SK-N-SH treated with all-trans-retinoic acid at 6 μM for 48 hours (cell line): ENCODE measurements at regions not wholly inside any gene's neighbourhood (a gene's known extent, or its start where the extent isn't known, plus 50 kb on each side); places are given as distances from the start of the nearest gene placed in this dataset.

ENCODE experiments used
- ATAC-seq: fragments of 200-7000 bp; cut with Tn5 transposase; 3 replicates; pipeline ENCODE4 v1.9.1; 2020; ENCODE audit warnings: mild to moderate bottlenecking, moderate library complexity
- ARNTL ChIP-seq: fragments of 450-650 bp; formaldehyde crosslinking; IDR thresholded peaks from 2 replicates; pipeline ENCODE4 v1.5.0; 2020; ENCODE audit warnings: low read depth, mild to moderate bottlenecking, moderate library complexity, borderline replicate concordance
- CSDC2 ChIP-seq: fragments of 250-450 bp; sonication (Bioruptor Pico); IDR thresholded peaks from 2 replicates; pipeline ENCODE4 v1.5.0; 2020; ENCODE audit warnings: mild to moderate bottlenecking, moderate library complexity
- ESRRG ChIP-seq: fragments of 250-450 bp; sonication (Bioruptor Pico); IDR thresholded peaks from 2 replicates; pipeline ENCODE4 v1.6.1; 2021; ENCODE audit warnings: mild to moderate bottlenecking
- ISL1 ChIP-seq: fragments of 250-450 bp; sonication (Bioruptor Pico); IDR thresholded peaks from 2 replicates; pipeline ENCODE4 v2.1.2; 2022; ENCODE audit warnings: mild to moderate bottlenecking, moderate library complexity
- OSR1 ChIP-seq: fragments of 250-450 bp; sonication (Bioruptor Pico); IDR thresholded peaks from 2 replicates; pipeline ENCODE4 v1.8.0; 2022; ENCODE audit warnings: moderate library complexity, mild to moderate bottlenecking, inconsistent platforms
- PATZ1 ChIP-seq: fragments of 250-450 bp; sonication (Bioruptor Pico); IDR thresholded peaks from 2 replicates; pipeline ENCODE4 v1.8.0; 2020; ENCODE audit warnings: mild to moderate bottlenecking, moderate library complexity, borderline replicate concordance
- PPARA ChIP-seq: fragments of 250-450 bp; sonication (Bioruptor Pico); IDR thresholded peaks from 2 replicates; pipeline ENCODE4 v1.5.0; 2020; ENCODE audit warnings: mild to moderate bottlenecking, borderline replicate concordance
- RARB ChIP-seq: fragments of 250-450 bp; sonication (Bioruptor Pico); IDR thresholded peaks from 2 replicates; pipeline ENCODE4 v1.8.0; 2021; ENCODE audit warnings: mild to moderate bottlenecking, moderate library complexity
- SNAI2 ChIP-seq: fragments of 250-450 bp; sonication (Bioruptor Pico); IDR thresholded peaks from 2 replicates; pipeline ENCODE4 v1.5.0; 2020; ENCODE audit warnings: mild to moderate bottlenecking, moderate library complexity
- TOX ChIP-seq: fragments of 250-450 bp; sonication (Bioruptor Pico); IDR thresholded peaks from 2 replicates; pipeline ENCODE4 v1.8.0; 2021; ENCODE audit warnings: mild to moderate bottlenecking, moderate library complexity, borderline replicate concordance
- ZC3H10 ChIP-seq: fragments of 250-450 bp; sonication (Bioruptor Pico); IDR thresholded peaks from 2 replicates; pipeline ENCODE4 v1.5.1; 2021; ENCODE audit warnings: mild to moderate bottlenecking, moderate library complexity
- ZFP3 ChIP-seq: fragments of 250-450 bp; sonication (Bioruptor Pico); IDR thresholded peaks from 2 replicates; pipeline ENCODE4 v1.5.0; 2020; ENCODE audit warnings: mild to moderate bottlenecking, moderate library complexity
- ZFP30 ChIP-seq: fragments of 450-650 bp; formaldehyde crosslinking; IDR thresholded peaks from 2 replicates; pipeline ENCODE4 v1.5.0; 2022; ENCODE audit warnings: mild to moderate bottlenecking, moderate library complexity
- ZNF70 ChIP-seq: fragments of 450-650 bp; formaldehyde crosslinking; IDR thresholded peaks from 2 replicates; pipeline ENCODE4 v1.5.0; 2020; ENCODE audit warnings: mild to moderate bottlenecking, moderate library complexity
- ZNF8 ChIP-seq: fragments of 450-650 bp; formaldehyde crosslinking; IDR thresholded peaks from 2 replicates; pipeline ENCODE4 v1.5.0; 2020; ENCODE audit warnings: mild to moderate bottlenecking, moderate library complexity
- TF ChIP-seq, protein P1 (sequence below): fragments of 250-450 bp; sonication (Bioruptor Pico); IDR thresholded peaks from 2 replicates; pipeline ENCODE4 v1.5.0; 2020; ENCODE audit warnings: mild to moderate bottlenecking, moderate library complexity
- TF ChIP-seq, protein P2 (sequence below): fragments of 250-450 bp; sonication (Bioruptor Pico); IDR thresholded peaks from 2 replicates; pipeline ENCODE4 v1.5.1; 2020; ENCODE audit warnings: low read depth, mild to moderate bottlenecking, moderate library complexity
- TF ChIP-seq, protein P3 (sequence below): fragments of 250-450 bp; sonication (Bioruptor Pico); IDR thresholded peaks from 2 replicates; pipeline ENCODE4 v1.8.0; 2021; ENCODE audit warnings: low read depth, mild to moderate bottlenecking, moderate library complexity, borderline replicate concordance

GRCh38 chr15:31740203-31740602, 290.1 kb upstream of the CHRNA7 start (continued):
- TF ChIP-seq, protein P1, sequence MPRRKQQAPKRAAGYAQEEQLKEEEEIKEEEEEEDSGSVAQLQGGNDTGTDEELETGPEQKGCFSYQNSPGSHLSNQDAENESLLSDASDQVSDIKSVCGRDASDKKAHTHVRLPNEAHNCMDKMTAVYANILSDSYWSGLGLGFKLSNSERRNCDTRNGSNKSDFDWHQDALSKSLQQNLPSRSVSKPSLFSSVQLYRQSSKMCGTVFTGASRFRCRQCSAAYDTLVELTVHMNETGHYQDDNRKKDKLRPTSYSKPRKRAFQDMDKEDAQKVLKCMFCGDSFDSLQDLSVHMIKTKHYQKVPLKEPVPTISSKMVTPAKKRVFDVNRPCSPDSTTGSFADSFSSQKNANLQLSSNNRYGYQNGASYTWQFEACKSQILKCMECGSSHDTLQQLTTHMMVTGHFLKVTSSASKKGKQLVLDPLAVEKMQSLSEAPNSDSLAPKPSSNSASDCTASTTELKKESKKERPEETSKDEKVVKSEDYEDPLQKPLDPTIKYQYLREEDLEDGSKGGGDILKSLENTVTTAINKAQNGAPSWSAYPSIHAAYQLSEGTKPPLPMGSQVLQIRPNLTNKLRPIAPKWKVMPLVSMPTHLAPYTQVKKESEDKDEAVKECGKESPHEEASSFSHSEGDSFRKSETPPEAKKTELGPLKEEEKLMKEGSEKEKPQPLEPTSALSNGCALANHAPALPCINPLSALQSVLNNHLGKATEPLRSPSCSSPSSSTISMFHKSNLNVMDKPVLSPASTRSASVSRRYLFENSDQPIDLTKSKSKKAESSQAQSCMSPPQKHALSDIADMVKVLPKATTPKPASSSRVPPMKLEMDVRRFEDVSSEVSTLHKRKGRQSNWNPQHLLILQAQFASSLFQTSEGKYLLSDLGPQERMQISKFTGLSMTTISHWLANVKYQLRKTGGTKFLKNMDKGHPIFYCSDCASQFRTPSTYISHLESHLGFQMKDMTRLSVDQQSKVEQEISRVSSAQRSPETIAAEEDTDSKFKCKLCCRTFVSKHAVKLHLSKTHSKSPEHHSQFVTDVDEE (CRISPR knock-in tag) = no peak
- TF ChIP-seq ZFP30 (no peak), CSDC2 (CRISPR knock-in tag) (no peak), PPARA (no peak), ESRRG (CRISPR knock-in tag) (no peak)

DNA sequence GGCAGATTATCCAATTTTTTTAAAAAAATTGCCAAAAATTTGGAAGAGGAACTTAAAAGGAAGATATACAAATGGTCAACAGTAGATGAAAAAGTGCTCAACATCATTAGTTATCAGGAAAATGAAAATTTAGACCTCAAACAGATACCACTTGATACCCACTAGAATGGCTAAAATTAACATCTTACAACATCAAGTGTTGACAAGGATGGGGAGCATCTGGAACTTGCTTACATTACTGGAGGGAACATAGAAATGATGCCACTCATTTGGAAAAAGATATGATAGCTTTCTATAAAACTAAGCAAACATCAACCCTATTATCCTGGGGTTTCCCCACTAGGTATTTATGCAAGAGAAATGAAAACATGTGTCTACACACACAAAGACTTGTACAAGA, 284.5 kb upstream of the CHRNA7 start:
- no peak for ATAC-seq
- no peak for TF ChIP-seq RARB (CRISPR knock-in tag)
- no peak for TF ChIP-seq ESRRG (CRISPR knock-in tag)
- no peak for TF ChIP-seq SNAI2 (CRISPR knock-in tag)
- TF ChIP-seq ZFP30 = no peak
- TF ChIP-seq ISL1 (CRISPR knock-in tag) = no peak
- TF ChIP-seq, protein P1 (CRISPR knock-in tag) = no peak
- no peak for TF ChIP-seq ZC3H10 (CRISPR knock-in tag)
- TF ChIP-seq, all 23 proteins: peak for 0

DNA sequence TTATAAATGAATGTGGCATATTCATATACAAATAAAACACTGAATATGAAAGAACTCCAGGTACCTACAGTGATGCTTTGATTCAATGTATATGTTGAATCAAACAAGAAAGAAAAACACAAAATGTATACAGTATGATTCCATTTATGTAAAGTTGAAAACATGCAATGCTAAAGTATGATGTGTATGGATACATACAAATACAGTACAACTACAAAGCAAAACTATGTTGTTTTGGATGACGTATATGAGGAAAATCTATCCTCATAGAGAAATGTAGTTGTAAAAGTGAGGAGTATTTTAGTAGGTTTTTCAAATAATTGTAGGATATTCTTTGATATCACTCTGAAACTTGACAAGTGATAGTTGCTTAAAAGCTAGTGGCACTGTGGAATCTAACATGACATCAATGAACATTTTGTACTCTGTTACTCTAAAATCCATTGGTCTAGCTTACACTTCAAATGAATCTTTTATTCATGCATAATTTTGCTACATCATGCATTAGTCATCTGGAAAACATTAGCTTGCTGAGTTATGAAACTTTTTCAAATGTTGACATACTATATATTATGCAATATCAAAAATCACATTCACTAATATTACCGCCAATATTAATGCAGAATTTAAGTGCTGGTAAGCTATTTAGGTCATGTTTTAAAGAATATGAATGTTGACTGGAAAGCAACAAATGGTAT, 278.1 kb upstream of the CHRNA7 start:
- no peak for ATAC-seq
- TF ChIP-seq, protein P2, sequence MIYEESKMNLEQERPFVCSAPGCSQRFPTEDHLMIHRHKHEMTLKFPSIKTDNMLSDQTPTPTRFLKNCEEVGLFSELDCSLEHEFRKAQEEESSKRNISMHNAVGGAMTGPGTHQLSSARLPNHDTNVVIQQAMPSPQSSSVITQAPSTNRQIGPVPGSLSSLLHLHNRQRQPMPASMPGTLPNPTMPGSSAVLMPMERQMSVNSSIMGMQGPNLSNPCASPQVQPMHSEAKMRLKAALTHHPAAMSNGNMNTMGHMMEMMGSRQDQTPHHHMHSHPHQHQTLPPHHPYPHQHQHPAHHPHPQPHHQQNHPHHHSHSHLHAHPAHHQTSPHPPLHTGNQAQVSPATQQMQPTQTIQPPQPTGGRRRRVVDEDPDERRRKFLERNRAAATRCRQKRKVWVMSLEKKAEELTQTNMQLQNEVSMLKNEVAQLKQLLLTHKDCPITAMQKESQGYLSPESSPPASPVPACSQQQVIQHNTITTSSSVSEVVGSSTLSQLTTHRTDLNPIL (CRISPR knock-in tag) = no peak
- TF ChIP-seq, protein P1 (CRISPR knock-in tag) = no peak
- TF ChIP-seq TOX (CRISPR knock-in tag) (no peak), ISL1 (CRISPR knock-in tag) (no peak), ZFP3 (CRISPR knock-in tag) (no peak), ARNTL (CRISPR knock-in tag) (no peak), ZNF70 (CRISPR knock-in tag) (no peak), PATZ1 (no peak), ESRRG (CRISPR knock-in tag) (no peak), ZC3H10 (CRISPR knock-in tag) (no peak), CSDC2 (CRISPR knock-in tag) (no peak), ZFP30 (no peak), ZNF8 (CRISPR knock-in tag) (no peak), OSR1 (CRISPR knock-in tag) (no peak), RARB (CRISPR knock-in tag) (no peak)
- TF ChIP-seq, protein P3, sequence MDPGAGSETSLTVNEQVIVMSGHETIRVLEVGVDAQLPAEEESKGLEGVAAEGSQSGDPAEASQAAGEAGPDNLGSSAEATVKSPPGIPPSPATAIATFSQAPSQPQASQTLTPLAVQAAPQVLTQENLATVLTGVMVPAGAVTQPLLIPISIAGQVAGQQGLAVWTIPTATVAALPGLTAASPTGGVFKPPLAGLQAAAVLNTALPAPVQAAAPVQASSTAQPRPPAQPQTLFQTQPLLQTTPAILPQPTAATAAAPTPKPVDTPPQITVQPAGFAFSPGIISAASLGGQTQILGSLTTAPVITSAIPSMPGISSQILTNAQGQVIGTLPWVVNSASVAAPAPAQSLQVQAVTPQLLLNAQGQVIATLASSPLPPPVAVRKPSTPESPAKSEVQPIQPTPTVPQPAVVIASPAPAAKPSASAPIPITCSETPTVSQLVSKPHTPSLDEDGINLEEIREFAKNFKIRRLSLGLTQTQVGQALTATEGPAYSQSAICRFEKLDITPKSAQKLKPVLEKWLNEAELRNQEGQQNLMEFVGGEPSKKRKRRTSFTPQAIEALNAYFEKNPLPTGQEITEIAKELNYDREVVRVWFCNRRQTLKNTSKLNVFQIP (CRISPR knock-in tag) = no peak
